H1 (cell line): ENCODE measurements at regions not wholly inside any gene's neighbourhood (a gene's known extent, or its start where the extent isn't known, plus 50 kb on each side); places are given as distances from the start of the nearest gene placed in this dataset.

Experiments
- CTCF ChIA-PET: fragments of 300-600 bp; sonication (Branson Sonifier 250); formaldehyde crosslinking; loops from one replicate; lab custom pipeline; 2021; ENCODE audit not compliant: partially characterized antibody; lab: Charles Lee
- POLR2A ChIA-PET: fragments of 300-600 bp; sonication (Branson Sonifier 250); formaldehyde crosslinking; loops from one replicate; lab custom pipeline; 2021; ENCODE audit warnings: inconsistent platforms; ENCODE audit not compliant: partially characterized antibody; lab: Charles Lee
- DNase-seq, 2 experiments: peaks; one replicate each; pipeline versions ENCODE4 v3.0.0 to v3.0.0-alpha.2; 2010 to 2022; ENCODE audit warnings: low spot score in 2 of 2, low read depth in 1 of 2, mixed read lengths in 1 of 2
- FAIRE-seq: peaks from 2 replicates; lab custom pipeline; 2011; peaks lifted over from hg19 to GRCh38; lab: Jason Lieb, UNC
- H2AFZ ChIP-seq: 2 replicates; pipeline ENCODE4 v1.8.1; 2012; ENCODE audit warnings: low read length, inconsistent platforms
- H2AK5ac ChIP-seq: 2 replicates; pipeline ENCODE4 v1.6.1; 2013; ENCODE audit warnings: low read depth, low read length
- H2BK120ac ChIP-seq: replicated peaks from 2 replicates; pipeline ENCODE3; 2013; ENCODE audit warnings: low read depth, low read length, inconsistent platforms
- H2BK12ac ChIP-seq: 2 replicates; pipeline ENCODE4 v1.6.1; 2013; ENCODE audit warnings: low read depth, low read length
- H2BK15ac ChIP-seq: 2 replicates; pipeline ENCODE4 v1.6.1; 2013; ENCODE audit warnings: low read length
- H2BK20ac ChIP-seq: 2 replicates; pipeline ENCODE4 v1.6.1; 2013; ENCODE audit warnings: low read length
- H2BK5ac ChIP-seq: 2 replicates; pipeline ENCODE4 v1.6.1; 2013; ENCODE audit warnings: low read depth, low read length
- H3K14ac ChIP-seq: 2 replicates; pipeline ENCODE4 v1.6.1; 2013; ENCODE audit warnings: inconsistent platforms; ENCODE audit not compliant: insufficient read length
- H3K18ac ChIP-seq: 2 replicates; pipeline ENCODE4 v1.6.1; 2013; ENCODE audit warnings: low read length; ENCODE audit errors: extremely low read depth
- H3K23ac ChIP-seq: 2 replicates; pipeline ENCODE4 v1.6.1; 2013; ENCODE audit warnings: inconsistent platforms; ENCODE audit not compliant: insufficient read length
- H3K23me2 ChIP-seq: 2 replicates; pipeline ENCODE4 v1.6.1; 2013; ENCODE audit warnings: low read depth, low read length
- H3K27ac ChIP-seq: 2 replicates; pipeline ENCODE4 v1.6.1; 2011; ENCODE audit warnings: low read depth, low read length, inconsistent platforms
- H3K27me3 ChIP-seq, 4 experiments: replicated peaks in 1 of 4; 1 replicate in 1 of 4; 2 replicates in 3 of 4; pipeline versions ENCODE4 v1.6.1 to v1.8.1; 2011 to 2013; ENCODE audit warnings: low read length in 3 of 4, mild to moderate bottlenecking in 3 of 4, inconsistent platforms in 2 of 4, mixed read lengths in 2 of 4, moderate library complexity in 1 of 4; ENCODE audit not compliant: control insufficient read depth in 3 of 4, insufficient read depth in 3 of 4; ENCODE audit errors: extremely low read depth in 1 of 4
- H3K36me3 ChIP-seq, 4 experiments: 2 replicates each; pipeline versions ENCODE4 v1.6.1 to v1.8.1; 2011 to 2013; ENCODE audit warnings: mild to moderate bottlenecking in 4 of 4, low read length in 3 of 4, moderate library complexity in 2 of 4, control low read depth in 1 of 4, inconsistent platforms in 1 of 4; ENCODE audit not compliant: insufficient read depth in 4 of 4, control insufficient read depth in 2 of 4
- H3K4ac ChIP-seq: replicated peaks from 2 replicates; pipeline ENCODE3; 2013; ENCODE audit warnings: low read length, low read depth, mixed read lengths, inconsistent platforms; ENCODE audit not compliant: insufficient read length
- H3K4me1 ChIP-seq, 4 experiments: replicated peaks in 1 of 4; 1 replicate in 1 of 4; 2 replicates in 3 of 4; pipeline versions ENCODE4 v1.6.1 to v1.8.1; 2011 to 2013; ENCODE audit warnings: low read length in 3 of 4, inconsistent platforms in 2 of 4, mixed read lengths in 1 of 4; ENCODE audit not compliant: insufficient read depth in 4 of 4, control insufficient read depth in 3 of 4
- H3K4me2 ChIP-seq, 2 experiments: 2 replicates each; pipeline versions ENCODE4 v1.6.1 to v1.8.1; 2011 to 2013; ENCODE audit warnings: low read depth in 2 of 2, low read length in 2 of 2, control low read depth in 1 of 2, inconsistent platforms in 1 of 2, mild to moderate bottlenecking in 1 of 2; ENCODE audit not compliant: insufficient read depth in 1 of 2
- H3K4me3 ChIP-seq, 4 experiments: fragments of 200-600, 300-600 bp in 1 of 4; sonication (generic), shearing (Covaris generic), sonication (Bioruptor Twin) in 1 of 4; 2 replicates each; pipeline versions ENCODE4 v1.5.1 to v1.8.1; 2011 to 2016; ENCODE audit warnings: low read length in 4 of 4, low read depth in 3 of 4, control low read depth in 2 of 4, inconsistent platforms in 2 of 4, mild to moderate bottlenecking in 2 of 4, mixed read lengths in 1 of 4, moderate library complexity in 1 of 4; ENCODE audit not compliant: insufficient read depth in 2 of 4; ENCODE audit errors: extremely low read depth in 1 of 4
- H3K56ac ChIP-seq: replicated peaks from 2 replicates; pipeline ENCODE3; 2013; ENCODE audit warnings: low read depth, mild to moderate bottlenecking, mixed read lengths, low read length, inconsistent platforms; ENCODE audit not compliant: insufficient read length
- H3K79me1 ChIP-seq: 2 replicates; pipeline ENCODE4 v1.6.1; 2013; ENCODE audit warnings: low read depth, low read length, control low read depth
- H3K79me2 ChIP-seq, 2 experiments: 2 replicates each; pipeline versions ENCODE4 v1.6.1 to v1.8.1; 2012 to 2013; ENCODE audit warnings: low read length in 2 of 2, mild to moderate bottlenecking in 2 of 2, inconsistent platforms in 1 of 2; ENCODE audit not compliant: insufficient read depth in 2 of 2, control insufficient read depth in 1 of 2
- H3K9ac ChIP-seq, 4 experiments: replicated peaks in 1 of 4; 1 replicate in 1 of 4; 2 replicates in 3 of 4; pipeline versions ENCODE4 v1.6.1 to v1.8.1; 2011 to 2013; ENCODE audit warnings: low read depth in 3 of 4, low read length in 3 of 4, control low read depth in 2 of 4, mild to moderate bottlenecking in 2 of 4, moderate library complexity in 2 of 4, inconsistent platforms in 1 of 4; ENCODE audit errors: extremely low read depth in 1 of 4
- H3K9me3 ChIP-seq, 2 experiments: 2 replicates each; pipeline versions ENCODE4 v1.6.1 to v1.8.1; 2012 to 2013; ENCODE audit warnings: mild to moderate bottlenecking in 2 of 2, moderate library complexity in 2 of 2, control low read depth in 1 of 2, inconsistent platforms in 1 of 2, low read depth in 1 of 2, low read length in 1 of 2, mixed read lengths in 1 of 2; ENCODE audit not compliant: insufficient read depth in 2 of 2
- H4K20me1 ChIP-seq, 2 experiments: replicated peaks in 1 of 2; 2 replicates each; pipeline versions ENCODE3 to v1.8.1; 2011 to 2013; ENCODE audit warnings: inconsistent platforms in 2 of 2, low read length in 2 of 2, mild to moderate bottlenecking in 1 of 2; ENCODE audit not compliant: insufficient read depth in 2 of 2, control insufficient read depth in 1 of 2
- H4K5ac ChIP-seq: 2 replicates; pipeline ENCODE4 v1.6.1; 2013; ENCODE audit warnings: low read length, low read depth, mixed read lengths, inconsistent platforms; ENCODE audit not compliant: insufficient read length
- H4K8ac ChIP-seq: 2 replicates; pipeline ENCODE4 v1.8.0; 2013; ENCODE audit warnings: mild to moderate bottlenecking, moderate library complexity, low read length, inconsistent platforms; ENCODE audit not compliant: insufficient read depth; ENCODE audit errors: extremely low read depth
- H4K91ac ChIP-seq: replicated peaks from 2 replicates; pipeline ENCODE3; 2013; ENCODE audit warnings: low read length, mixed read lengths, inconsistent platforms; ENCODE audit not compliant: insufficient read length
- ASH2L ChIP-seq: fragments of 200-600, 300-600 bp; sonication (generic); IDR thresholded peaks from one replicate; pipeline ENCODE4 v1.7.1; 2017; ENCODE audit warnings: low read length
- FOSL1 ChIP-seq: IDR thresholded peaks from 2 replicates; pipeline ENCODE4 v1.6.1; 2011; ENCODE audit warnings: mild to moderate bottlenecking, low read depth, low read length, moderate library complexity; ENCODE audit not compliant: insufficient read depth
- HDAC2 ChIP-seq, 2 experiments: fragments of 300-600 bp in 1 of 2; sonication (generic) in 1 of 2; IDR thresholded peaks; 2 replicates each; pipeline ENCODE4 v1.6.1; 2011 to 2012; ENCODE audit warnings: low read depth in 2 of 2, low read length in 2 of 2, mild to moderate bottlenecking in 2 of 2, moderate library complexity in 2 of 2, borderline replicate concordance in 1 of 2, inconsistent platforms in 1 of 2
- NANOG ChIP-seq: IDR thresholded peaks from 2 replicates; pipeline ENCODE4 v1.6.1; 2011; ENCODE audit warnings: low read length, low read depth, mild to moderate bottlenecking, inconsistent platforms; ENCODE audit not compliant: insufficient read depth, poor library complexity, severe bottlenecking
- NRF1 ChIP-seq: IDR thresholded peaks from 2 replicates; pipeline ENCODE4 v1.6.1; 2011; ENCODE audit warnings: mild to moderate bottlenecking, low read depth, low read length, improper control_type of control experiment
- PHF8 ChIP-seq: fragments of 200-600 bp; sonication (generic); conservative IDR thresholded peaks from 2 replicates; pipeline ENCODE4 v1.7.1; 2012; ENCODE audit warnings: low read depth, mild to moderate bottlenecking, inconsistent platforms, low read length, moderate library complexity
- POLR2AphosphoS5 ChIP-seq: IDR thresholded peaks from 2 replicates; pipeline ENCODE4 v1.6.1; 2011; ENCODE audit warnings: low read depth, low read length
- POU5F1 ChIP-seq: IDR thresholded peaks from 2 replicates; pipeline ENCODE4 v1.6.1; 2011; ENCODE audit warnings: low read depth, mild to moderate bottlenecking, low read length, moderate library complexity
- RBBP5 ChIP-seq: IDR thresholded peaks from 2 replicates; pipeline ENCODE4 v1.7.1; 2012; ENCODE audit warnings: low read depth, mild to moderate bottlenecking, inconsistent platforms, low read length, moderate library complexity, borderline replicate concordance
- RFX5 ChIP-seq: IDR thresholded peaks from 2 replicates; pipeline ENCODE4 v1.6.1; 2011; ENCODE audit warnings: low read depth, low read length, improper control_type of control experiment, borderline replicate concordance
- SP2 ChIP-seq: IDR thresholded peaks from 2 replicates; pipeline ENCODE4 v1.6.1; 2012; ENCODE audit warnings: mild to moderate bottlenecking, low read length, inconsistent platforms
- TBP ChIP-seq: IDR thresholded peaks from 2 replicates; pipeline ENCODE4 v1.6.1; 2011; ENCODE audit warnings: low read depth, low read length, improper control_type of control experiment
- TCF12 ChIP-seq: IDR thresholded peaks from 2 replicates; pipeline ENCODE4 v1.6.1; 2011; ENCODE audit warnings: low read depth, mild to moderate bottlenecking, low read length
- WGBS, 2 experiments: shearing (Covaris generic) in 1 of 2; methylation state at CpG; one replicate each; pipeline versions ENCODE4 v1.1.6 to v1.1.7; 2013 to 2015; ENCODE audit warnings: low lambda C conversion rate in 2 of 2, mixed read lengths in 2 of 2, inconsistent platforms in 1 of 2, low coverage in 1 of 2, missing lambda C conversion rate in 1 of 2; ENCODE audit not compliant: insufficient replicate concordance in 2 of 2, insufficient coverage in 1 of 2, insufficient read length in 1 of 2; ENCODE audit errors: extremely low coverage in 1 of 2, missing lambda C conversion rate in 1 of 2; 5-methylcytosine and 5-hydroxymethylcytosine counted together
- TF ChIP-seq, protein P1 (sequence below): IDR thresholded peaks from 2 replicates; pipeline ENCODE4 v1.6.1; 2012; ENCODE audit warnings: low read length, inconsistent platforms

DNA sequence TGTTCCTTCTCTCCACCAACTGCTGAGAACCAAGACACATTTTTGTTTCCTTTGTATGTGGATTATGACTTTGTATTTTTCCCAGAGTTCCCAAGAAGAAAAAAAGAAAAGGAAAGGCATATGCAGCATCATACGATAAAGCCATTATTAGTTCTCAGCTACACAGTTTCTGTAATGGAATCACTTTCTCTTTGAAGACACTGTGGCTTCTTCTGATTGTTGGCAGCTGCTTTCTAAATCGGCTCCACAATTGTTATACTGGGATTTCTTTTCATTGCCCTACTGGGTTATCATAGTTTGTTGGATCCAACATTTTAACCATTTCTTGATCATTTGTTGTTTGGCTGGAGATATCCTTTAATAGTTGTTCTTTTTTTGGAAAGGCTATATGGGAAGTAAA, 89.5 kb upstream of the HIVEP3 start:
- Histone ChIP-seq H3K56ac (no peak overlapping the region), H4K5ac (no peak overlapping the region), H2BK12ac (no peak overlapping the region), H3K79me2 (no peaks in the 10 kb centered on the region), H3K36me3 (no peaks in the 10 kb centered on the region), H2BK20ac (no peak overlapping the region), H3K4me1 (no peaks in the 10 kb centered on the region), H3K27me3 (peaks cover 0 to 1% (median 0%) of the 10 kb centered on the region in 4 experiments; a peak in 2 of 7 replicates), H3K18ac (no peak overlapping the region), H2AK5ac (no peak overlapping the region), H4K20me1 (no peaks in the 10 kb centered on the region), H3K23ac (no peak overlapping the region), H3K14ac (no peak overlapping the region), H3K4me3 (no peak overlapping the region), H3K9me3 (no peaks in the 10 kb centered on the region), H2AFZ (no peak overlapping the region), H4K91ac (no peak overlapping the region), H4K8ac (no peak overlapping the region), H3K79me1 (no peaks in the 10 kb centered on the region), H3K9ac (no peak overlapping the region), H3K4me2 (no peak overlapping the region), H3K4ac (no peak overlapping the region), H2BK5ac (no peak overlapping the region), H2BK120ac (no peak overlapping the region), H2BK15ac (no peak overlapping the region), H3K27ac (no peak overlapping the region), H3K23me2 (no peaks in the 10 kb centered on the region)
- FAIRE-seq = no peak
- DNase-seq = no peak
- WGBS, 2 experiments = 92% methylated on average over 2 of the region's 2 CpGs; no CpG with 5 or more reads in 1 of the 2 experiments
- ChIA-PET CTCF (no interaction called here), POLR2A (no interaction called here)
- TF ChIP-seq TCF12 (no peak), RFX5 (no peak), HDAC2 (IDR thresholded peaks at IDR 0.05; ENCODE audit: borderline replicate concordance in 1 of 2, low read depth in 2 of 2, low read length in 2 of 2) (no peak), RBBP5 (no peak), POLR2AphosphoS5 (no peak), PHF8 (no peak), ASH2L (no peak), NANOG (no peak), FOSL1 (no peak), POU5F1 (no peak), TBP (no peak), NRF1 (no peak), SP2 (no peak)
- TF ChIP-seq, protein P1, sequence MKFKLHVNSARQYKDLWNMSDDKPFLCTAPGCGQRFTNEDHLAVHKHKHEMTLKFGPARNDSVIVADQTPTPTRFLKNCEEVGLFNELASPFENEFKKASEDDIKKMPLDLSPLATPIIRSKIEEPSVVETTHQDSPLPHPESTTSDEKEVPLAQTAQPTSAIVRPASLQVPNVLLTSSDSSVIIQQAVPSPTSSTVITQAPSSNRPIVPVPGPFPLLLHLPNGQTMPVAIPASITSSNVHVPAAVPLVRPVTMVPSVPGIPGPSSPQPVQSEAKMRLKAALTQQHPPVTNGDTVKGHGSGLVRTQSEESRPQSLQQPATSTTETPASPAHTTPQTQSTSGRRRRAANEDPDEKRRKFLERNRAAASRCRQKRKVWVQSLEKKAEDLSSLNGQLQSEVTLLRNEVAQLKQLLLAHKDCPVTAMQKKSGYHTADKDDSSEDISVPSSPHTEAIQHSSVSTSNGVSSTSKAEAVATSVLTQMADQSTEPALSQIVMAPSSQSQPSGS = no peak
